ENCODE measurements at regions not wholly inside any gene's neighbourhood (a gene's known extent, or its start where the extent isn't known, plus 50 kb on each side); places are given as distances from the start of the nearest gene placed in this dataset.

DNA sequence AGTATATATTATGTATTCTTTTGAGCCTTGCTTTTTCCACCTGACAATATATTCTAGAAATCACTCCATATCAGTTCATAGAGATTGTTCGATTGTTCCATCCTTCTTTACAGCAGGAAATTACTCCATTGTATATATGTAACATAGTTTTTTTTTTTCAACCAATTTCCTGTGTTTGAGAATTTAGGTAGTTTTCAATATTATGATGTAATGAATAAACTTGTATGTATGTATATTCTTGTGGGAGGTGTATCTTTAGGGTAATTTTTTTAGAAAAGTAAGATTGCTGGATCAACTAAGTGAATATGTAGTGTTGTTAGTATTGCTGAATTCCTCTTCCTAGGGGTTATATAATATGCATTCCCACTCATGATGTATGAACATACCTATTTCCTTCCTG, 165.9 kb upstream of the PITX1 start:
- no peak overlapping the region for H3K4me3 ChIP-seq (ENCODE audit: control insufficient read depth, low read depth, low read length)
- TF ChIP-seq, protein P1, sequence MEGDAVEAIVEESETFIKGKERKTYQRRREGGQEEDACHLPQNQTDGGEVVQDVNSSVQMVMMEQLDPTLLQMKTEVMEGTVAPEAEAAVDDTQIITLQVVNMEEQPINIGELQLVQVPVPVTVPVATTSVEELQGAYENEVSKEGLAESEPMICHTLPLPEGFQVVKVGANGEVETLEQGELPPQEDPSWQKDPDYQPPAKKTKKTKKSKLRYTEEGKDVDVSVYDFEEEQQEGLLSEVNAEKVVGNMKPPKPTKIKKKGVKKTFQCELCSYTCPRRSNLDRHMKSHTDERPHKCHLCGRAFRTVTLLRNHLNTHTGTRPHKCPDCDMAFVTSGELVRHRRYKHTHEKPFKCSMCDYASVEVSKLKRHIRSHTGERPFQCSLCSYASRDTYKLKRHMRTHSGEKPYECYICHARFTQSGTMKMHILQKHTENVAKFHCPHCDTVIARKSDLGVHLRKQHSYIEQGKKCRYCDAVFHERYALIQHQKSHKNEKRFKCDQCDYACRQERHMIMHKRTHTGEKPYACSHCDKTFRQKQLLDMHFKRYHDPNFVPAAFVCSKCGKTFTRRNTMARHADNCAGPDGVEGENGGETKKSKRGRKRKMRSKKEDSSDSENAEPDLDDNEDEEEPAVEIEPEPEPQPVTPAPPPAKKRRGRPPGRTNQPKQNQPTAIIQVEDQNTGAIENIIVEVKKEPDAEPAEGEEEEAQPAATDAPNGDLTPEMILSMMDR (IDR thresholded peaks at IDR 0.05; ENCODE audit: control insufficient read depth, insufficient read depth, low read depth, low read length, missing control alignments): no peak
- DNase-seq (ENCODE audit: low read depth): no peak

DNA sequence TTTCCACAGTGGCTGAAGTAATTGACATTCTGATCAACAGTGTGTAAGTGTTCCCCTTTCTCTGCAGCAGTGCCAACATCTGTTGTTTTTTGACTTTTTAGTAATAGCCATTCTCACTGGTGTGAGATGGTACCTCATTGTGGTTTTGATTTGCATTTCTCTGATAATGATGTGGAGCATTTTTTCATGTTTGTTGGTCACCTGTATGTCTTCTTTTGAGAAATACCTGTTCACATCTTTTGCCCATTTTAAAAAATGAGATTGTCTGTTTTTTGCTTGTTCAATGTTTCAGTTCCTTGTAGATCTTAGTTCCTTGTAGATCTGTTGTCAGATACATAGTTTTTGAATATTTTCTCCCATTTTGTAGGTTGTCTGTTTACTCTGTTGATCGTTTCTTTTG, 162.5 kb upstream of the PITX1 start:
- no peak for DNase-seq (ENCODE audit: low read depth)
- TF ChIP-seq, protein P1 (IDR thresholded peaks at IDR 0.05; ENCODE audit: control insufficient read depth, insufficient read depth, low read depth, low read length, missing control alignments): no peak
- H3K4me3 ChIP-seq (ENCODE audit: control insufficient read depth, low read depth, low read length): no peak overlapping the region

- DNase-seq (ENCODE audit: low read depth): no peak
- H3K4me3 ChIP-seq (ENCODE audit: control insufficient read depth, low read depth, low read length): no peak overlapping the region
- TF ChIP-seq, protein P1 (IDR thresholded peaks at IDR 0.05; ENCODE audit: control insufficient read depth, insufficient read depth, low read depth, low read length, missing control alignments): no peak
Observed at GRCh38 chr5:135195270-135195608, 161.2 kb upstream of the PITX1 start.

DNA sequence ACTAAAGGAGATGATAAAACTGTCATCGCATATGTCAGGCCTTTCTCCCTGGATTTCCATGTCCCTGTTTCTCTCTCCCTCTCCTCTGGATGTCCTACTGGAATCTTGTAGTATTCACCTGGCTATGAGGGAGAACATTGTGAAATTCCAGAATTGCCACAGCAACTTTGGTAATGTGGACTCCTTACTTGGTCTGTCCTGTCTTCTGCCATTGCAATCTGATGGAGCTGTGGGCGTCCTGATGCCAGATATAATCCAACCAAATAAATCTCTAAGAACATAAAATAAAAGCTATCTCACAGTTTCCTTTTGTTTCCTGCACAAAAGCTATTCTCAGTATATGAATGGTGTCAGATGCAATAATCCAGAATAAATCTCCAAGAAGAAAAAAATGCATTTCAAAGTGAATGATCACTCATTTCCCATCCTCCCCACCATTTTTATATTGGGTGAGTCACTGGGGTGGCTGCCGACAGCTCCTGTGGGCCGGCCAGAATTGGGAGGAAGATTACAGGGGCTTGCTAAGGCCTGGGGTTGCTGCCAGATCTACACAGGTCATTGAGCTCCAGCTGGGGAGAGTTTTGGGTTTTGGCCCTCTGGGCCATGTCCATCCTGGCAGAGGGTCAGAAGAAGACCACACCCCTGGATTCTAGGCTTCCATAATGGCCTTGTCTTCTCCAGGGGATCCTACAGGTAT, 160.7 kb upstream of the PITX1 start:
- TF ChIP-seq, protein P1 (IDR thresholded peaks at IDR 0.05; ENCODE audit: control insufficient read depth, insufficient read depth, low read depth, low read length, missing control alignments): no peak
- no peak for DNase-seq (ENCODE audit: low read depth)

DNA sequence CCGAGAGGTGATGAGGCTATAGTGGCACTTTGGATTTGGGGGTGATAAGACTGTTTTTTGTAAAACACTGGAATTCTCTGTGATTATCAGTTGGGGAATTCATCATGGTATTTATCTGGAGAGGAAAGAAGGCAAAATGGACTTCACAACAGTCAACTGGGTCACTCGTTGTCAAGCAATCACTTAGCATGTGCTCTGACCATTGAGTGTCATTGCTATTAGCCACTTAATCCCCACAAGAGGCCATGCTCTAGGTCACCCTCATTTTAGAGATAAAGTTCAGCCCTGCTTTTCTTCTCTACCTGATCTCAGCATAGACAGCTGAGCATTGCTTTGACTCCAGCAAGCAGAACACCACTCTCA, 160.1 kb upstream of the PITX1 start:
- TF ChIP-seq, protein P1 (IDR thresholded peaks at IDR 0.05; ENCODE audit: control insufficient read depth, insufficient read depth, low read depth, low read length, missing control alignments): no peak
- no peak overlapping the region for H3K4me3 ChIP-seq (ENCODE audit: control insufficient read depth, low read depth, low read length)
- no peak for DNase-seq (ENCODE audit: low read depth)

More for the DNA sequence above, 160.7 kb upstream of the PITX1 start:
- H3K4me3 ChIP-seq (ENCODE audit: control insufficient read depth, low read depth, low read length): no peak overlapping the region

DNA sequence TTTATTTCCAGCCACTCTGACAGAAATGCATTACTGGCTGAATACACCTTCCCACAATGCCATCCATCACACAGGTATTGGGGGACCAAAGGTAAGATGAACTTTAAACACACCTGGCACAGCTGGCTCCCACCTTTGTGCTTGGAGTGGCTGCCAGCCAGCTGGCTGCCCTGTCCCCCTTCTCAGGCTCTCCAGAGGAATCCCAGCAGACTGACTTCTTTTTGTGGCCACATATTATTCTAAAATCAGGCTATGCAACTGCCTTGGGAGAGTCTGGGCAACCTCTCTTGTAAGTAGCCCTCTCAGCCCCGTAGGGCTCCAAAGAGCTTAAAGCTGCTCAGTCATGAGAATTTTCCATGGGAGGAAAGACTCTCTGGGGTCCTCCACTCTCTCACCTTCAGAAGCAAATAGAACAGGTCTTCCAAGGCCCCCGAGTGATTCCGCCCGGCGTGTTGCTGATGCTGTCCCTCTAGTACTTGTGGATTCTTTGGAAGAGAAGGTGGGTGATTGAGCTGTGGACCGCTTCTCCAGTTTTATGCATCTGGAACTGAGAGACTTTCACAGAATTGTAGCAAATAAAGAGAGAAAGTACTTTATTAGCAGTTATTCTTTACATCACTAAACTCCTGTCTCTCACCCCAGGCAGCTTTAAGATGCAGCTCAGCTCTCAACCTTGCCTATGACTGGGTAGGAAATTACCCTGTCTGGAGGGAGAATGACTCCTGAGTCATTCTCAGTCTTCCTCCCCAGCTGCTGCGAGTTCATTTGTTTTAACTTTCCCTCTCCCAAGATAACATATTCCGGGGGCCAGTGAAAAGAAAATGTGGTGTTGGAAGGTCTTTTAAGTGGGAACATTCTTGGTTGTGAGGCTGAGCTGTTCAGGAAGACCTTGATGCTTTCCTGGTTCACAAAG, 159.4 kb upstream of the PITX1 start:
- DNase-seq (ENCODE audit: low read depth): no peak
- TF ChIP-seq, protein P1 (IDR thresholded peaks at IDR 0.05; ENCODE audit: control insufficient read depth, insufficient read depth, low read depth, low read length, missing control alignments): no peak

More for the DNA sequence above, 159.4 kb upstream of the PITX1 start:
- H3K4me3 ChIP-seq (ENCODE audit: control insufficient read depth, low read depth, low read length): no peak overlapping the region
